ENCODE measurements at regions not wholly inside any gene's neighbourhood (a gene's known extent, or its start where the extent isn't known, plus 50 kb on each side); places are given as distances from the start of the nearest gene placed in this dataset.

DNA sequence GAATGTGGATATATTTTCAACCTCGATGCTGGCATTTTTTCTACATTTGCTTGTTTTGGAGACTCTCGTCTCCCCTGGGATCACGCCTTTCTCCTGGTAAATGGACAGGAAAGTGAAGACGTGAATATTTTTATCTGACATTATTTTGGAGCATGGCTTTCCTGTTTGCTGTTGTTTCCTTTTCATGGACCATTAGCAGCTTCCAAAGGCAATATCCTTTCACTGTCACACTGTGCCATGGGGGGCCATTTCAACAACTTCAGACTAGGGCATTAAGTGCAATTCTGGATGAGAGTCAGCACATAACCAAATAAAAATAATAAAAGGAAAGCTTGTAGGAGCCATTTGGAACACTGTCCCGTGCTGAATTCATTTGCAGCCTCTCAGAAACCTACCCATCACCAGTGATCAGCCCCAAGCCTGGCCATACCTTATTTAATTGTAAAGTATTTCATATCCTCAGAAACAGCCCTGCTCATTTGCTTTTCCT lies 75.9 kb upstream of the NEUROD6 start:
- TF ChIP-seq POLR2AphosphoS5 (IDR thresholded peaks at IDR 0.05; ENCODE audit: borderline replicate concordance, low read depth, low read length) (peak; percentile 27; the same call in 1 of the 2 replicates), FOXP2 (optimal IDR thresholded peaks at IDR 0.05; ENCODE audit: control extremely low read depth, extremely low read length, insufficient read depth) (no peak), EZH2 (IDR thresholded peaks at IDR 0.05) (no peak)
